SU-DHL-6 (cell line): ENCODE measurements at regions not wholly inside any gene's neighbourhood (a gene's known extent, or its start where the extent isn't known, plus 50 kb on each side); places are given as distances from the start of the nearest gene placed in this dataset.

ENCODE experiments used
- CTCF ChIP-seq: fragments of 200-600 bp; sonication (generic); IDR thresholded peaks from one replicate; pipeline ENCODE4 v1.5.1; 2017; ENCODE audit warnings: antibody characterized with exemption, mild to moderate bottlenecking, low read length, moderate library complexity; ENCODE audit not compliant: insufficient read depth, poor library complexity, severe bottlenecking
- EZH2phosphoT487 ChIP-seq: fragments of 200-600 bp; sonication (generic), shearing (Covaris generic); conservative IDR thresholded peaks from 2 replicates; pipeline ENCODE4 v1.6.1; 2018; ENCODE audit warnings: mild to moderate bottlenecking, antibody characterized with exemption, low read length, moderate library complexity, mixed read lengths

GRCh38 chr12:13380297-13380696, 183.8 kb downstream of the EMP1 start:
- TF ChIP-seq CTCF (no peak), EZH2phosphoT487 (no peak)
